Hematopoietic multipotent progenitor cell treated with erythropoietin and hydrocortisone succinate and interleukin-3 and kit ligand, for 17 days (in vitro differentiated cells): ENCODE measurements at regions not wholly inside any gene's neighbourhood (a gene's known extent, or its start where the extent isn't known, plus 50 kb on each side); places are given as distances from the start of the nearest gene placed in this dataset.

Source experiments
- DNase-seq: peaks from one replicate; pipeline ENCODE4 v3.0.0-alpha.2; 2015; ENCODE audit warnings: low spot score

DNA sequence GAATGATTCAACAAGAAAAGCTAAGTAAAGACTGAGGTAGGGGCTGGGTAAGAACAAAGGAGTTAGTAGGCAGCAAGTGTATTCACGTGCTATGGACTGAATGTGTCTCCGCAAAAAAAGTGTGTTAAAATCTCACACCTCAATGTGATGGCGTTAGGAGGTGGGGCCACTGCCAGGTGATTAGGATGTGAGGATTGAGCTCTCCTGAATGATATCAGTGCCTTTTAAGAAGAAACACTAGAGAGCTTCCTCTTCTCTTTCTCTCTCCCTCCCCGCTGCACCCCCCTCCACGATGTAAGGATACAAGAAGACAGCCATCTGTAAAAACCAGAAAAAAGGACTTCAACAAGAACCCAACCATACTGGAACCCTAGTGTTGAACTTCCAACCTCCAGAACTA, 396.1 kb upstream of the PLXNA2 start:
- DNase-seq: no peak

DNA sequence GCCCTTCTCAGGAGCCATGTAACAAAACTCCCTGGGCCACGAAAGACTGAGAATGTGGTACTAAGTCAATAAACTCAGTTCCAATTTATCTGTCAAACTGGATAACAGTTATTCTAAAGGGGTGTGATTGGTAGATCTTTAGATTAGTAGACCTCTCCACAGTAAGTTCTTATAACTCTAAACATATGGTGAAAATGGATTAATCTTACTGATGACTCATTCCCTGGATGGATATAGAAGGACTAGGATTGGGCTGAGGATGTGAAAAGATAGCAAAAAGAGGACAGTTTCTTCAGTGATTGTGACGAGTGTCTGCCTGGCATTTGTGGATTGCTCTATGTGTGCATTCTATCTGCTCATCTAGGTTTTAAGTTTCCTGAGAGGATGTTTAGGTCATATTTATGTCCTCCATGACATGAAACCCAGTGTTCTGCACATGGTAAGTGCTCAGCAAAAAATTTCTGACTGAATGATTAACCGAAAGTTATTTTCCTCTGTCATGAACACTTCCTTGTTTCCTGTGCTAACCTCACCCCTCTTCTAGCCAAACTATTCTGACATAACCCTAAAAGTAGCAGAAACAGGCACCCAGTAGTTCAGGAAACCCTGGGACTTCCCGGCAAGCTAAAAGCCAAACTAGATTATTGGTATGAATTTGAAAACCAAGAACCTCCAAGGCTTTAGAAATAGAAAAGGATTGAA, 397.5 kb upstream of the PLXNA2 start:
- DNase-seq: no peak

DNA sequence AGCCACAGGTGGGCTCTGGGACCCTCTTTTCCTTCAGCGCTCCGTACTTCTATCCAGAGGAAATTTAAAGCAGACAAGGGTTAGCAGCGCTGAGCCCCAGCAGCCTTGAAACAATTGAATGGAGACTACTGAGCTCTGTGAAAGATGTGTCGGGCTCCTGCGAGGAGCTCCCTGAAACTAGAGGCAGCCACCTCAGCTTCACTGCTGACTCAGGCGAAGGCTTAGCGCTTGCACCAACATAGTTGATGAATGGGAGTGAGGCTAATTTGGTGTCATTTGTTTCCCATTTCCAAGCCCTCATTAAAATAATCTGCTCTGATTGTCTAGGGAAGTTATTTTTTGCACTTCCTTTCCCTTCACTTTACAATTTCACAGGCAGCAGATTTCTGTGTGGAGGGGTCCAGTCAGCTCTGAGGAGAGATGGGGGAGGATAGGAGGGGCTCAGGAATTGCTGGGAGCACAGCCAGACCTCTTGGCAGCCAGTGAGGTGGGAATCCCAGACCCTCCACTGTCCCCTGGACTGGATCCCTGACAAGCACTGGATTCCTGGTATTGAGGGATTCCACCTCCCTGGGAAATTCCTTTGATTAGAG, 398.9 kb upstream of the PLXNA2 start:
- no peak for DNase-seq

DNA sequence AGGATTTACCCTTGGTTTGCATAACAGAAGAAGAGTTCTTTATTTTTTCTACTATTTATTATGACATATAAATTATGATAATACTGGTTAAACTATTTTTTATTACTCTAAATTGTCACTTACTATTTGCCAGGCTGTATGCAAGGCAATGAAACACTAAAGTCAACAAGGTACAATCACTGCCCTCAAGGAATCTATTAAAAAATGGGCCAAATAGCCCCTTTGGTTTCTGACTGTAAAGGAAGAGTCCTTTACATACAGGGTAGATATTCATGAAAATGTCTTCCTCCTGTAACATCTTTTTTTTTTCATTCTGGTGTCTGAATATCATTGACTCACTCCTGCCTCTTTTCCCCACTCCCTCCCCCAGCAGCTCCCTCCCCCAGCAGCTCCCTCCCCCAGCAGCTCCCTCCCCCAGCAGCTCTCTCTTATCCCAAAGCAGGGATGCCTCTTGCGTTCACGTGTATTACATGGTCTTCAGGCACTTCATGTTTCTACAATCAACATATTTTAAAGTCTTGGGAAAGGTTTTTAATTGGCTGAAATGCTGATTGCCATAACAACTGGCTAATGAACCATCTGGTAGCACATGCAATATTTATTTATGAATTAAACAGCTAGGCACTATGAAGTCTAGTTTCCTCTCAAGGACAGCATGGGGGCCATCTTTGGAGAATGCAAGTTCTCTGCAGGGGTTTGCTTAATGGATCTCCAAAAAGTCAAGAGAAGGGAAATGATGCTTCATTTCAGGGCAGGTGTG, 400.4 kb upstream of the PLXNA2 start:
- DNase-seq: no peak

DNA sequence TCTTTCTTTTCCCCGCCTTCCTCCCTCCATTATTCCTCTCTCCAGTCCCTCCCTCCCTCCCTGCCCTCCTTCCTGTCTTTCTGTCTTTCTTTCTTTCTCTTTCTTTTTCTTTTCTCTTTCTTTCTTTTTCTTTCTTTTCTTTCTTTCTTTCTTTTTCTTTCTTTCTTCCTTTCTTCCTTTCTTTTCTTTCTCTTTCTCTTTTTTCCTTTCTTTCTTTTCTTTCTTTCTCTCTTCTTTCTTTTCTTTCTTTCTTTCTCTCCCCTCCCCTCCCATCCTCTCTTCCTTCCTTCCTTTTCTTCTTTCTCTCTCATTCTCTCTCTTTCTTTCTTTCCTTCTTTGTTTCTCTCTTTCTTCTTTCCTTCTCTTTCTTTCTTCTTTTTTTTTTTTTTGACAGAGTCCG, 402.2 kb upstream of the PLXNA2 start:
- DNase-seq: no peak

DNA sequence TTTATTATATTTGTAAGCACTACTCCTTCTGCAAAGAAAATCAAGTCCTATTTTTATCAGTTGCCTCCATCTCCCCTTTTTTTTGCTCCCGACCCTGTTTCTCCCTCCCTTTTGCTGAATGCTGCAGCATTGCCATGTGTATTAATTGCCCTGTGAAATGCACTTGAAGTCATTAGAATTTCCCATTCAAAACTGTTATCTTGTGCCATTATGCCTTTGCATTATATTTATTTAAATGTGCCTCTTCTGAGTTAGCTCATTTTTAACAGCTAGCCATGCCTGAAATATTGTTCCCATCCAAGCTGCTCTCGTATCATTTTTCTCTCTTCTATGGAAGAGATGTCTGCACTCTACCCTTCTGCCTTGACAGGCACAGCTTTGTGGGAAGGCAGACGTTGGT, 404.0 kb upstream of the PLXNA2 start:
- no peak for DNase-seq

DNA sequence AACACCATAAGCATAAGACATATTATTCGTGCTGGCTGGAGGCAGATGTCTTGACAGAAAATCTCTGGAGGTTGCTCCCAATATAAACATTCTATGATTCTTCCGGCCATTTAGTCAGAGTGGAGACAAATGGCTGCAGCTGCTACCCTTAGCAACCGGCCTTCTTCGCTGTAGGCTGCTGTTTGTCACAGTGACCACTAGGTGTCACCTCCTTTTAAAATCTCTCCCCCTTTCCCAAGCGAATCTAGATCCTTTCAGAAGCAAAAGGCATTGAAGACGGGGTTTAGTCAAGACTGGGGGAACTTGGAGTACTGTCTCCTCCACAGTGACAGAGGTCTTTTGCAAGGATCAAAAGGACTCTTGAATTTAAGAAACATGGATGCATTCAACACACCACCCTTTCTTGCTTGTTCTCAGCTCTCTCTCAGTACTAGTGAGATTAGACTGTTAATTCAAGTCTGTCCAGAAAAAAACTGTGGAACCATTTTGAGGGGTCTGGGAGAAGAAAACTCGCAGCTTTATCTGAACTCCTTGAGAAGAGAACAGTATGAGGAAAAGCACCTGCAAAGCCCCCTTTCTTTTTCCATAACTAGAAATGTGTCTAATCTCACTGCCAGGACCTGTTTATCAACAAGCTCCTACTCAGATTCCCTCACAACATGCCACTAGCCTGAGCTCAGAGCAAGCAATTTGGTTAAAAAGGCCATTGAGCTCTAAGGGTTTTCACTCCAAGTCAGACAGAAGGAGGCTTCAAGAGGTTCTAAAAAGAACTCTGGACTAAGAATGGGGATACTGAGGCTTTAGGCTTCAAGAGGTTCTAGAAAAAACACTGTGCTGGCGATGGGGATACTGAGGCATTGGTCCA, 408.3 kb upstream of the PLXNA2 start:
- peak; percentile 13 for DNase-seq

DNA sequence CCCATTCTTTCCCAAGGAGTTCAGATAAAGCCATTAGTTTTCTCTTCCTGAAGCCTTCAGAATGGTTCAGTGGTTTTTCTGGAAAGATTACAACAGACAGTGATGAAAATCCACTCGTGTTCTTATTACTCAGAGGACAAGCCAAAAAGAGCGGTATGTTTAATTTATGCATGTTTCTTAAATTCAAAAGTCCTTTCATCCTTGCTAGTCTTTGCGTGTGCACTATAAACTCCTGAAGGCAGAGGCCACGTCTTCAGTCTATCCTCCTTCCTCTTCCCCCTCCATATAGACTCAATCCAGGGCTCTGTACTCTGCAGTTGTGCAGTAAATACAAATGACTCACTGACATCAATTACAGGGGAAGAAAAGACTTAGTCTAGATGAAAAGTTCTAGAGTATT, 409.2 kb upstream of the PLXNA2 start:
- DNase-seq: no peak

DNA sequence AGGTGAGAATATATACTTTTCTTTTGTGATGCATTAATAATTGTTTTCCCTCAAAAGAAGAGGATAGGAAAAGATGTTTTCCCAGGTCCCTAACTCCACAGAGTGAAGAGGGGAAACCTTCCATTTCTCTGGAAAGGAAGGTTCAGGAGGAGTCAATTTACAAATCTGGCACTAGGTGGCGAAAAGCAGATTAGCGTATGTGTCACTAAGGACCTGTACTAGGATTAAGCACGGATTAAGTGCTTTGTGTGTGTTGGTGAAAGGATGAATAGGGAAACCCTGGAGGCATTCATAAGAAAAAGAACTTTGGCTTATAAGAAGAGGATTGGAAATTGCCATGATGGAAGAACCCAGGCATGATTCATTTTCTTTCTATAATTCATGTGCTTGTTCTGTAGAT, 410.1 kb upstream of the PLXNA2 start:
- no peak for DNase-seq

DNA sequence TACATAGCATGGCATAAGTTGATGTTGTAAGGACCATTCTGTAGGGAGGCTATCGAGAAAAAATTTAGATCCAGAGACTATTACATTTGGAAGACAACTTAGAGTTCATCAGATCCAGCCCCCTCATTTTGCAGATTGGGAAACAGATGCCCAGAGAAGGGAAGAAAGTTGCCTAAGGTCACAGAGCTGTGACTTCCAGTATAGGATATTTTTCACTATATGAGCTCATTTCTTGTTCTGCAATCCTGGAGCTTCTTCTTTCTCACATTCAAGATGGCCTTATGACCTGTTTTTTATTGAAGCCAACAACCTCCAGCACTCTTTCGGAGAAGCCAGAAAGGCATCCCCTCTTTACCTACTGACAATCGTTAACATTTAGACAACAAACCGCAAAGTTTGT, 421.8 kb upstream of the PLXNA2 start:
- DNase-seq: no peak

DNA sequence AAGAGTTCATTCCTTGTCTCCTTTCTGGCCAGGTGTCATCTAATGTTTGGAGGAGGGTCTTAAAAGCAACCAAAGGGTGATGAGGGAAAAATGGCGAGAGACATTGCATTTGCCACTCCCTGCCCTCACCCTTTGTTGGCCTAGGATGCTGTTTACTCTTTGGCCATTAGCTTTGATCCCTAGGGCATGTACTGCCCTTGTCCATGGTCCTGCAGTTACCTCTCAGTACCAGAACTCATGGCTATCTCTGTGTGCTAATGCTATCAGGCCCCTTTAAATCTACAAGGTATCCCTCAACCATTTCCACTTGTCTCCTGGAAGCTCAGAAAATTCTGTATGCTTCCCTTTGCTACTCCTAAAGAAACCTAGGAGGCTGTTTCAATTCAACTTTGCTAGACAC, 424.8 kb upstream of the PLXNA2 start:
- no peak for DNase-seq

DNA sequence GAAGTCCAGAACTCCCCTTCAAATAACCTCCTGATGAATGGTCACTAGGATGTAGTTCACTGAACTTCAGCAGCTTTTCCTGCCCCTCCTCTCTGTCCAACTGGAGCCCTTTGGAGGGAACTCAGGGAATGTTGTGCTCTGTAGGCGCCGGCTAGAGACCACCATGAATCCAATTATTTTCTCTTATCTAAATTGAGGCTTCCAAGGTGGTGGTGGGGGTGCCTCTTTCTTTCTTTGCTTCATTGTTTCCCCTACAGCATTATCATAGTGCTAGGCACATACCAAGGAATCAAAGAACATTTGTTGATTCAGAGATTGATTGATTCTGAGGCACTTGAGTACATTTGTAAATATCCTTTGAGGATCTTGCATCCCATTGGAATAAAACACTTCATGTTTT, 426.6 kb upstream of the PLXNA2 start:
- DNase-seq: no peak

DNA sequence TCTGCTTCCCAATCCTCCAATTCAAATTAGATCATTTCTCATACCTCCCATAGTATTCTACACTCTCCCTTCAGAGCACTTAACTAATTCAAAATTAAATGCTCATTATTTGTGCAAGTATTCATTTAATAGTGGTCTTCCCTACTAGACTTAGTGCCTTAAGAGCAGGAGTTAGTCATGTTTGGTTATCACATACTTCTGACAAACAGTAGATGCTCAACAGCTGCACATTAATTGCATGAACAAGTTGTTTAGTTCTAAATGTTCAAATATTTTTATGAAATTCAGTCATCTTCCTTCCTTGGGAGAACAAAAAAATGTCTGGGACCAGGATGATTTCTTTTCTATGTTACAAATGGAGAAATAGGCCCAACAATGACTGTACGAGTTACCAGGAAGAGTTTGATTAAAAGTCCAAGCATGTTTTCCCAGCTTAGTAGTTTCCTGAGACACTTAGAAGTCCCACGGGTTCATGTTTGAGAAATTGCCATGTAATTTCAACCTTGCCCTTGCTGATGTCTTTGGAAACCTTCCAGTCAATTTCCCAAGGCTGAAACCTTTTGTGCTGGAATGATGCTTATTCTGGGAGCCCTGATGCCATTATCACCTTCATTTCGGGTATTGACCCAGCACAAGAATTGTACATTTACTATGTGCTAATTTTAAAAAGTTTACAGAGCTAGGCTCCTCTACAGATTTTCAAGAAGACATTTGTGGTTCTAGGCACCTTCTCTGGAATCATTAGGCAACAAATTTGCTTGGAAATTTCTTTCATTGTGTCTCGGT, 437.9 kb upstream of the PLXNA2 start:
- no peak for DNase-seq

DNA sequence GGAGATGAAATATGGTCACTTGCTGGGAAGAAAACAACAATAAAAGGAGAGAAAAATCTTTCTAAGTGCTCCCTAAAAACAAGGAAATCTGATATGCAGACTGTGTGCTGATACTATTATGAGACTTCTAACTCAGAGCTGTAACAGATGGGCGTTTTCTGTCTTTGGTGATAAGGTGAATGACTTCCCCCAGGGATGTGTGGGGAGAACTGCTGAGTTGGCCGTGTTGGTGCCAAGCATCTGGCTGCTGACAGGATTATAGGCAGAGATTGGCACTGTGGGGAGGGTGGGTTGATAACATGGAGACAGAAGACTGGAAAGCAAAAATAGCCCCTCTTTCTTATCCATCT, 438.5 kb upstream of the PLXNA2 start:
- DNase-seq: no peak

DNA sequence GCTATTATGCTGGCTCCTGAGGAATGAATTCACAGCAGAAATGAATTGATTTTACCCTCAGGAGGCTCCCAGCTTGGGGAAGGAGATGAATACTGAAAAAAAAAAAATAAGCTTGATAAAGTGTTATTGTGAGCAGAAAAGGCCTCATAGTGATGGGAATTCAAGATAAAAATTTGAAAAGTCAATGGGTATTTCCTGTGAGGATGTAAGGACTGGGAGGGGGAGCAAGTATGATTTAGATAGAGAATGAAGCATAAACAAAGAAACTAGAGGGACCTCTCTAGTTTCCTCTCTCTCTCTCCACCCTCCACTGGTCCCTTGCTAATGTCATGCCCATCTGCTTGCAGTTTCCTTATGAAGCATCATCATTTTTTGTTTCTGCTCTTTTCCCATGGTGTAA, 439.0 kb upstream of the PLXNA2 start:
- DNase-seq: no peak

DNA sequence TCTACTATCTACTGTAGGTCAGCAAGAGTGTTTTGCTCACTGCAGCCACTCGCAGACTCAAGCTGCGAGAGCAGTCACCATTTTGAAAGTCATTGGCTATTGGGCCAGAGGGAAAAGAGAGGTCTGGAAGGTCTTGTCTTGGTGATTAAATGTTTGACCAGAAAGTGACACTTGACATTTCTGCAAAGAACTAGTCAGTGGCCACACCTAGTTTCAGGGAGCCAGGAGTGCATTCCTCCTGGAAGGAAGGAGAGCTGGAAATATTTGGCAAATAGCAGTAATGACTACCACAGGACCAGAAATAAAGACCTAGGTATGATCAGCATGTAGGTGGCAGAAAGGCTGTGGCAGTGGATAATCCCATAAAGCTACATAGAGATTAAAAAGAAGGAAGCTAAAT, 440.0 kb upstream of the PLXNA2 start:
- DNase-seq: no peak

DNA sequence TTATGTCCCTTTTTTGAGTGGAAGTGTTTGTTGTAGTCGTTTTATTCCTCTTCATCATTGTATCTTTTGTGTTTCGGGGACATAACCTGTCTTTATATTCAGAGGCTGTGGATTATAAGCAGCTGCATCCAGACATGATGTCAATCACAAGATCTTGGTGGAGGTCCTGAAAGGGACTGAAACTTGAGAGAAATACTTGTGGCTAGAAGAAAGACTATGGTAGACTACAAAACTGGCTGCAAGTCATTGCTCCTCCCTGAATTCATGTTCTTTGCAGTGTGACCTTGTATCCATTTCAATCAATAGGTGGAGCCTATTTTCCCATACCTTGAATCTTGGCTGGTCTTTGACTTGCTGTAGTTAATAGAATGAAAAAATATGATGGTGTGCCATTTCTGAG, 442.4 kb upstream of the PLXNA2 start:
- DNase-seq: no peak

DNA sequence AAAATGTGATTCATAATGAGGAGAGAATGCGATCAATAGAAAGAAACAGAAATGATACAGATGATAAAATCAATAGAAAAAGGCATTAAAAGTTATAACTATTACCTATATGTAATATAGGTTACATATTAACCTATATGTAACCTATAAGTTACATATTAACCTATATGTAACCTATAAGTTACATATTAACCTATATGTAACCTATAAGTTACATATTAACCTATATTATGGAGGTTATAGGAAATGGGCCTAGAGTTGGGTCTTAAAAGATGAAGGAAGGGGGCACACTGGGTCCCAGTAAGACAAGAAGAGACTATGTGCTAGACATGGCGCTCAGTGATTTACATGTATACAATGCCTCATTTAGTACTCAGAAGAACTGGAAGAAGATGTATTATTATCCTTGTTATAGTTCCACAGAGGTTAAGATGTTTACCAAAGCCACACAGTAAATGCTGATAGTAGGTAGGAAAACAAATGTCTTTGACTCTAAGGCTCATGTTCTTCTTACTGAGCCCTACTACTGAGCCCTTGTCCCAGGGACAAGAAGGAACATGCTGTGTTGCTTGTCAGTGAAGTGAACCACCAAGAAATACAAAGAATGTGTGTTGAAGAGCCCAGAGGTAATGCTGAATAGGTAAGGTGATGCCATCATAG, 444.6 kb upstream of the PLXNA2 start:
- no peak for DNase-seq

DNA sequence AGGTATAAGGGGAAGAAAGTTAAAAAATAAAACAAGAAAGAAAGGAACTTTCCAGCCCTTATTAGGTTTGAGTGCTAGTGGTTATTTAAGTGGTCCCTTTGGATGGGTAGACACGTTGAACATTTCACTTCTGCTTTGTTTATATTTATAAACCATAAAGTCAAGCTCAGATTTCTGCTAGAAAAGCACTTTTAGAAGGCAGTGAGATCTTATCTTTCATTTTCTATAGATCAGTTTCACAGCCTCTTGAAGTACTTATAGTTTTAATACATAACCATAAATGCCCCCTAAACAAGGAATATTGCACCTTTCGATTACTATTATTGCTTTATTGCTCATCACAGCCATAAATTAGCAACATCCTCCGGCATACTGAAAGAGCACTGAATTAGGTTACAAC, 446.8 kb upstream of the PLXNA2 start:
- no peak for DNase-seq

DNA sequence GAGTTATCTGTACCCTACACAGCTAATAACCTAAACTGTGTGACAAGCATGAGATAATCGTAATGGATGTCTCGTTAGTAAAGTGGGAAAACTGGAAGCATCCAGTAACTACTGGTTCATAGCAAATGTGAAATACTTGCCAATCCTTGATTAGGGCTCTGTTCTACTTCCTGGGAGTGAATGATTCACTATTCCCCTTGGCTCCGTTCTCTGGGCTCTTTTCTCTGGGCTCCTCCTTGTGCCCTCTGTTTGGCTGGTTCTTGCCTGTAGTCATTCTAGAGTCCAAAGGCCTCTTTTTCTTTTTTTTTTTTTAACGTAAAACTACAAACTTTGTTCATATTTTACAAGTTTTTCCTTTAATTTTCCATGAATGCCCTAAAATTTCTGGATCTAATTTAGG, 465.8 kb upstream of the PLXNA2 start:
- no peak for DNase-seq

DNA sequence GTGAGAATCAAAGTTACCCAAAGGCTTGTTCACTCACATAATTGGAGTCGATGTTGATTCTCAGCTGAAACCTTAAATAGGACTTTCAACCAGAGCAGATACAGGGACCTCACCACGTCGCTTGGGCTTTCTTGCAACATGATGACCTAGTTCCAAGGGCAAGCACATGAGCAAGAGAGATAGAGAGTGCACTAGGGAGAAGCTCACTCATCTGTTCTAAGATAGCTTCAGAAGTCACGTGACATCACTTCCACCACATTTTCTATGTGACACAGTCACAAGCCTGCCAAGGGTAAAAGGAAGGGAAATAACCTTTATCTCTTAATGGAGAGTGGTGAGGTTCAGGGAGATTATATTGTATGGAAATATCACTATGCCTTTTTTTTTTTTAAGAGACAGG, 470.1 kb upstream of the PLXNA2 start:
- DNase-seq: no peak
